ENCODE measurements at regions not wholly inside any gene's neighbourhood (a gene's known extent, or its start where the extent isn't known, plus 50 kb on each side); places are given as distances from the start of the nearest gene placed in this dataset.
"Not testable (repeated sequence)": the region's sequence is repeated elsewhere in the genome, so short reads cannot be mapped to it uniquely, and the experiment has no call there.

DNA sequence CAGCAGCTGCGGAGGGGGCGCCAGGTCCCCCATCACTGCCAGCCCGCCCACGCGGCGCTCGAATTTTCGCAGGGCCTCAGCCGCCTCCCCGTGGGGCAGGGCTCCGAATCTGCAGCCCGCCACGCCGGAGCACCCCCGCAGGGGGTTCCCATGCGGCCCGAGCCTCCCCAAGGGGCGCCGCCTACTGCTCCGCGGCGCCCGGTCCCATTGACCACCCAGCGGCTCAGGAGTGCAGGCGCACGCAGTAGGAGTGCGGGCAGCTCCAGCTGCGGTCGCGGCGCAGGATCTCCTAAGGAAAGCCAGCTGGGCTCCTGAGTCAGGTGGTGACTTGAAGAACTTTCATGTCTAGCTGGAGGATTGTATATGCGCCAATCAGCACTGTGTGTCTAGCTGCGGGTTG is 155.3 kb upstream of the RREB1 start:
- Histone ChIP-seq H3K27me3 (ENCODE audit: control insufficient read depth in 4 of 4, insufficient read depth in 4 of 4, low read length in 3 of 4) (no peaks in the 10 kb centered on the region), H3K27ac (ENCODE audit: low read depth in 1 of 2, low read length in 2 of 2) (no peak overlapping the region), H3K9me3 (ENCODE audit: control insufficient read depth in 4 of 4, low read length in 3 of 4) (no peaks in the 10 kb centered on the region), H3K4me1 (ENCODE audit: control insufficient read depth in 4 of 4, insufficient read depth in 4 of 4, low read length in 3 of 4) (peaks cover 0 to 4% (median 0%) of the 10 kb centered on the region in 4 donors), H3K4me3 (ENCODE audit: low read depth in 1 of 3, low read length in 3 of 3) (no peak overlapping the region), H3K36me3 (ENCODE audit: control insufficient read depth in 4 of 4, insufficient read depth in 3 of 4, low read depth in 1 of 4, low read length in 3 of 4) (no peaks in the 10 kb centered on the region), H3K9ac (ENCODE audit: low read depth in 1 of 2, low read length in 2 of 2) (no peak overlapping the region)
- TF ChIP-seq TAF1 (conservative IDR thresholded peaks at IDR 0.05) (no peak), EGR1 (IDR thresholded peaks at IDR 0.05; ENCODE audit: low read depth in 2 of 2) (no peak), YY1 (IDR thresholded peaks at IDR 0.05) (no peak), FOXA1 (IDR thresholded peaks at IDR 0.05) (no peak), GABPA (IDR thresholded peaks at IDR 0.05 in 1 of 2, conservative IDR thresholded peaks at IDR 0.05 in 1 of 2) (no peak), SP1 (IDR thresholded peaks at IDR 0.05) (no peak), RAD21 (IDR thresholded peaks at IDR 0.05) (no peak)
- TF ChIP-seq, protein P1, sequence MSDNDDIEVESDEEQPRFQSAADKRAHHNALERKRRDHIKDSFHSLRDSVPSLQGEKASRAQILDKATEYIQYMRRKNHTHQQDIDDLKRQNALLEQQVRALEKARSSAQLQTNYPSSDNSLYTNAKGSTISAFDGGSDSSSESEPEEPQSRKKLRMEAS (IDR thresholded peaks at IDR 0.05), result no peak
- TF ChIP-seq, protein P2, sequence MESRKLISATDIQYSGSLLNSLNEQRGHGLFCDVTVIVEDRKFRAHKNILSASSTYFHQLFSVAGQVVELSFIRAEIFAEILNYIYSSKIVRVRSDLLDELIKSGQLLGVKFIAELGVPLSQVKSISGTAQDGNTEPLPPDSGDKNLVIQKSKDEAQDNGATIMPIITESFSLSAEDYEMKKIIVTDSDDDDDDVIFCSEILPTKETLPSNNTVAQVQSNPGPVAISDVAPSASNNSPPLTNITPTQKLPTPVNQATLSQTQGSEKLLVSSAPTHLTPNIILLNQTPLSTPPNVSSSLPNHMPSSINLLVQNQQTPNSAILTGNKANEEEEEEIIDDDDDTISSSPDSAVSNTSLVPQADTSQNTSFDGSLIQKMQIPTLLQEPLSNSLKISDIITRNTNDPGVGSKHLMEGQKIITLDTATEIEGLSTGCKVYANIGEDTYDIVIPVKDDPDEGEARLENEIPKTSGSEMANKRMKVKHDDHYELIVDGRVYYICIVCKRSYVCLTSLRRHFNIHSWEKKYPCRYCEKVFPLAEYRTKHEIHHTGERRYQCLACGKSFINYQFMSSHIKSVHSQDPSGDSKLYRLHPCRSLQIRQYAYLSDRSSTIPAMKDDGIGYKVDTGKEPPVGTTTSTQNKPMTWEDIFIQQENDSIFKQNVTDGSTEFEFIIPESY (IDR thresholded peaks at IDR 0.05), result no peak
- TF ChIP-seq, protein P3, sequence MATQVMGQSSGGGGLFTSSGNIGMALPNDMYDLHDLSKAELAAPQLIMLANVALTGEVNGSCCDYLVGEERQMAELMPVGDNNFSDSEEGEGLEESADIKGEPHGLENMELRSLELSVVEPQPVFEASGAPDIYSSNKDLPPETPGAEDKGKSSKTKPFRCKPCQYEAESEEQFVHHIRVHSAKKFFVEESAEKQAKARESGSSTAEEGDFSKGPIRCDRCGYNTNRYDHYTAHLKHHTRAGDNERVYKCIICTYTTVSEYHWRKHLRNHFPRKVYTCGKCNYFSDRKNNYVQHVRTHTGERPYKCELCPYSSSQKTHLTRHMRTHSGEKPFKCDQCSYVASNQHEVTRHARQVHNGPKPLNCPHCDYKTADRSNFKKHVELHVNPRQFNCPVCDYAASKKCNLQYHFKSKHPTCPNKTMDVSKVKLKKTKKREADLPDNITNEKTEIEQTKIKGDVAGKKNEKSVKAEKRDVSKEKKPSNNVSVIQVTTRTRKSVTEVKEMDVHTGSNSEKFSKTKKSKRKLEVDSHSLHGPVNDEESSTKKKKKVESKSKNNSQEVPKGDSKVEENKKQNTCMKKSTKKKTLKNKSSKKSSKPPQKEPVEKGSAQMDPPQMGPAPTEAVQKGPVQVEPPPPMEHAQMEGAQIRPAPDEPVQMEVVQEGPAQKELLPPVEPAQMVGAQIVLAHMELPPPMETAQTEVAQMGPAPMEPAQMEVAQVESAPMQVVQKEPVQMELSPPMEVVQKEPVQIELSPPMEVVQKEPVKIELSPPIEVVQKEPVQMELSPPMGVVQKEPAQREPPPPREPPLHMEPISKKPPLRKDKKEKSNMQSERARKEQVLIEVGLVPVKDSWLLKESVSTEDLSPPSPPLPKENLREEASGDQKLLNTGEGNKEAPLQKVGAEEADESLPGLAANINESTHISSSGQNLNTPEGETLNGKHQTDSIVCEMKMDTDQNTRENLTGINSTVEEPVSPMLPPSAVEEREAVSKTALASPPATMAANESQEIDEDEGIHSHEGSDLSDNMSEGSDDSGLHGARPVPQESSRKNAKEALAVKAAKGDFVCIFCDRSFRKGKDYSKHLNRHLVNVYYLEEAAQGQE (IDR thresholded peaks at IDR 0.05), result no peak
- TF ChIP-seq, protein P4, sequence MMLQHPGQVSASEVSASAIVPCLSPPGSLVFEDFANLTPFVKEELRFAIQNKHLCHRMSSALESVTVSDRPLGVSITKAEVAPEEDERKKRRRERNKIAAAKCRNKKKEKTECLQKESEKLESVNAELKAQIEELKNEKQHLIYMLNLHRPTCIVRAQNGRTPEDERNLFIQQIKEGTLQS (IDR thresholded peaks at IDR 0.05), result no peak
- DNase-seq (ENCODE audit: low spot score), result no peak
- WGBS, result 91% methylated on average over 33 of the region's 33 CpGs

DNA sequence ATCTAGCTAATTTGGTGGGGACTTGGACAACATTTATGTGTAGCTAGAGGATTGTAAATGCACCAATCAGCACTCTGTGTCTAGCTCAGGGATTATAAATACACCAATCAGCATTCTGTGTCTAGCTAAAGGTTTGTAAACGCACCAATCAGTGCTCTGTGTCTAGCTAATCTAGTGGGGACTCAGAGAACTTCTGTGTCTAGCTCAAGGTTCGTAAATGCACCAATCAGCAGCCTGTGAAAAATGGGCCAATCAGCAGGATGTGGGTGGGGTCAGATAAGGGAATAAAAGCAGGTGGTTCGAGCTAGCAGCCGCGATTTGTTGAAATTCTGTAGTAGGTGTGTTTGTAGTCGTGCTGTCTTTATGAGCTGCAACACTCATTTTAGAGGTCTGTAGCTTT is 154.8 kb upstream of the RREB1 start:
- not testable (repeated sequence) for H3K4me1 ChIP-seq (ENCODE audit: control insufficient read depth in 4 of 4, insufficient read depth in 4 of 4, low read length in 3 of 4); H3K27ac ChIP-seq (ENCODE audit: low read depth in 1 of 2, low read length in 2 of 2); DNase-seq (ENCODE audit: low spot score); H3K9ac ChIP-seq (ENCODE audit: low read depth in 1 of 2, low read length in 2 of 2); H3K4me3 ChIP-seq (ENCODE audit: low read depth in 1 of 3, low read length in 3 of 3); H3K27me3 ChIP-seq (ENCODE audit: control insufficient read depth in 4 of 4, insufficient read depth in 4 of 4, low read length in 3 of 4); H3K36me3 ChIP-seq (ENCODE audit: control insufficient read depth in 4 of 4, insufficient read depth in 3 of 4, low read depth in 1 of 4, low read length in 3 of 4); H3K9me3 ChIP-seq (ENCODE audit: control insufficient read depth in 4 of 4, low read length in 3 of 4)
- WGBS, result 97% methylated on average over 6 of the region's 6 CpGs

DNA sequence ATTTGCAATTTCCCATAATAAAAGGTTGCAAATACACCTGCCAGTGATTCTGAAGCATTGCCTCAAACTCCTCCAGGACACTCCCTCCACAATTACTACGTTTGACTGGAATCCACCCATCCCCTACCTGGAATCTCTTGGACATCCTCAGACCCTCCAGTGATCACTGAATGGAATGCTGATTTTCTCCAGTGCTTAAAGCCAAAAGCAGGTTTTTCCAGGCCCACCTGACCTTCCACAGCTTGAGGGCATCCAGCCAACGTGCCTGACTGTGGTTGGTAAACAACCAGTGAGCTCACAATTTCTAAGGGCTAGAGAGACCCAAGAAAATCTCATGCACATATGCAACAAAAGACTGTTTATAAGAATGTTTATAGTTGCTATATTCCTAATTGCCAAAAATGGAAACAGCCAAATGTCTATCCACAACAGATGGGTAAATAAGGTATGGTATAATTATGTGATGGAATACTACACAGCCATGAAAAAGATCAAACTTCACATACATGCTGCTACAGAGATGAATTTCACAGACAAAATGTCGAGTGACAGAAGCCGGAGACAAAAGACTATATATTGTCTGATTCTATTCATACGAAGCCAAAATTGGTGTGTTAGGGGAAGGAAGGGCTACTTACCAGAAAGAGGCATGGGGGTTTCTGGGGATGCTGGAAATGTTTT is 147.1 kb upstream of the RREB1 start:
- Histone ChIP-seq H3K9me3 (ENCODE audit: control insufficient read depth in 4 of 4, low read length in 3 of 4) (no peaks in the 10 kb centered on the region), H3K4me3 (ENCODE audit: low read depth in 1 of 3, low read length in 3 of 3) (no peak overlapping the region), H3K9ac (ENCODE audit: low read depth in 1 of 2, low read length in 2 of 2) (no peak overlapping the region), H3K4me1 (ENCODE audit: control insufficient read depth in 4 of 4, insufficient read depth in 4 of 4, low read length in 3 of 4) (peaks cover 0 to 10% (median 3%) of the 10 kb centered on the region in 4 donors), H3K36me3 (ENCODE audit: control insufficient read depth in 4 of 4, insufficient read depth in 3 of 4, low read depth in 1 of 4, low read length in 3 of 4) (no peaks in the 10 kb centered on the region), H3K27ac (ENCODE audit: low read depth in 1 of 2, low read length in 2 of 2) (no peak overlapping the region), H3K27me3 (ENCODE audit: control insufficient read depth in 4 of 4, insufficient read depth in 4 of 4, low read length in 3 of 4) (no peaks in the 10 kb centered on the region)
- TF ChIP-seq NR2F2 (IDR thresholded peaks at IDR 0.05) (no peak), GABPA (IDR thresholded peaks at IDR 0.05 in 1 of 2, conservative IDR thresholded peaks at IDR 0.05 in 1 of 2) (no peak), FOXA2 (IDR thresholded peaks at IDR 0.05) (no peak)
- WGBS, result 74% methylated on average over 5 of the region's 5 CpGs
- no peak for DNase-seq (ENCODE audit: low spot score)

All from liver (tissue), 7 donors.